A549 (cell line): ENCODE measurements at regions not wholly inside any gene's neighbourhood (a gene's known extent, or its start where the extent isn't known, plus 50 kb on each side); places are given as distances from the start of the nearest gene placed in this dataset.

Experiments
- ATAC-seq, 2 experiments: fragments of 200-7000 bp in 1 of 2; fragments of >200 bp in 1 of 2; cut with Nextera tagmentation in 1 of 2; cut with Tn5 transposase in 1 of 2; 3 replicates each; pipeline versions ENCODE4 v1.8.0 to v1.9.1; 2018 to 2020; ENCODE audit warnings: mild to moderate bottlenecking in 1 of 2, moderate library complexity in 1 of 2
- CTCF ChIA-PET: fragments of 300-600 bp; sonication (Branson Sonifier 250); formaldehyde crosslinking; extraction: SDS; loops from one replicate; lab custom pipeline; 2021; ENCODE audit warnings: antibody characterized with exemption, inconsistent platforms; lab: Yijun Ruan, JAX
- POLR2A ChIA-PET: fragments of 350-600 bp; formaldehyde crosslinking; extraction: SDS; loops from one replicate; lab custom pipeline; 2021; ENCODE audit warnings: antibody characterized with exemption, inconsistent platforms; lab: Yijun Ruan, JAX
- DNase-seq, 2 experiments: peaks; one replicate each; pipeline versions ENCODE4 v3.0.0 to v3.0.0-alpha.2; 2011 to 2016; ENCODE audit warnings: low read depth in 1 of 2, low spot score in 1 of 2
- FAIRE-seq: peaks from 2 replicates; lab custom pipeline; 2011; peaks lifted over from hg19 to GRCh38; lab: Jason Lieb, UNC
- H3K27ac ChIP-seq, 2 experiments: fragments of >200 bp; sonication (Bioruptor Twin); formaldehyde crosslinking; 3 replicates each; pipeline ENCODE4 v1.5.1; 2016 to 2017
- H3K4me1 ChIP-seq: fragments of >200 bp; sonication (Bioruptor Twin); formaldehyde crosslinking; 3 replicates; pipeline ENCODE4 v1.6.1; 2016
- H3K4me2 ChIP-seq: fragments of >200 bp; sonication (Bioruptor Twin); formaldehyde crosslinking; 3 replicates; pipeline ENCODE4 v1.6.1; 2016
- H3K4me3 ChIP-seq: fragments of >200 bp; sonication (Bioruptor Twin); formaldehyde crosslinking; 3 replicates; pipeline ENCODE4 v1.5.1; 2016
- H3K9me3 ChIP-seq: fragments of >200 bp; sonication (Bioruptor Twin); formaldehyde crosslinking; 3 replicates; pipeline ENCODE4 v1.6.1; 2016
- CBX8 ChIP-seq: fragments of 200-600 bp; sonication (generic); IDR thresholded peaks from 2 replicates; pipeline ENCODE4 v1.6.1; 2016
- CHD4 ChIP-seq: fragments of 200-600 bp; sonication (generic); IDR thresholded peaks from 2 replicates; pipeline ENCODE4 v1.6.1; 2016; ENCODE audit warnings: antibody characterized with exemption, mild to moderate bottlenecking, borderline replicate concordance
- EHMT2 ChIP-seq: fragments of 200-600 bp; sonication (generic); IDR thresholded peaks from 2 replicates; pipeline ENCODE4 v1.6.1; 2016; ENCODE audit warnings: antibody characterized with exemption, low read depth, mild to moderate bottlenecking, moderate library complexity
- ESRRA ChIP-seq: fragments of 150-350 bp; IDR thresholded peaks from 2 replicates; pipeline ENCODE4 v1.6.1; 2014; ENCODE audit warnings: mild to moderate bottlenecking, low read length, borderline replicate concordance
- FOSB ChIP-seq: fragments of 250-450 bp; sonication (Bioruptor Pico); IDR thresholded peaks from 2 replicates; pipeline ENCODE4 v1.5.0; 2020; ENCODE audit warnings: mild to moderate bottlenecking, moderate library complexity
- HEYL ChIP-seq: fragments of 250-450 bp; sonication (Bioruptor Pico); IDR thresholded peaks from 2 replicates; pipeline ENCODE4 v1.8.0; 2021; ENCODE audit warnings: mild to moderate bottlenecking, moderate library complexity
- HOXA7 ChIP-seq: fragments of 250-450 bp; sonication (Bioruptor Pico); IDR thresholded peaks from 2 replicates; pipeline ENCODE4 v1.5.0; 2020; ENCODE audit warnings: mild to moderate bottlenecking, moderate library complexity
- JUNB ChIP-seq: fragments of >200 bp; sonication (Bioruptor Twin); formaldehyde crosslinking; IDR thresholded peaks from 2 replicates; pipeline ENCODE4 v1.6.1; 2016
- KDM5A ChIP-seq: fragments of 200-600 bp; sonication (generic); IDR thresholded peaks from 2 replicates; pipeline ENCODE4 v1.6.1; 2016; ENCODE audit warnings: antibody characterized with exemption, mild to moderate bottlenecking
- MAFK ChIP-seq: fragments of 450-650 bp; IDR thresholded peaks from 2 replicates; pipeline ENCODE4 v1.6.1; 2014; ENCODE audit not compliant: partially characterized antibody
- NFE2L2 ChIP-seq: fragments of 150-350 bp; conservative IDR thresholded peaks from 2 replicates; pipeline ENCODE4 v1.6.1; 2014; ENCODE audit warnings: low read length
- NPAS2 ChIP-seq: fragments of 250-450 bp; sonication (Bioruptor Pico); IDR thresholded peaks from 2 replicates; pipeline ENCODE4 v1.8.0; 2022; ENCODE audit warnings: mild to moderate bottlenecking, moderate library complexity, borderline replicate concordance
- NR3C1 ChIP-seq: fragments of >200 bp; sonication (Bioruptor Twin); formaldehyde crosslinking; IDR thresholded peaks from 3 replicates; pipeline ENCODE4 v1.6.1; 2017
- POLR2A ChIP-seq: IDR thresholded peaks from 2 replicates; pipeline ENCODE4 v1.6.1; 2012; ENCODE audit warnings: mild to moderate bottlenecking, low read length
- RARB ChIP-seq: fragments of 250-450 bp; sonication (Bioruptor Pico); IDR thresholded peaks from 2 replicates; pipeline ENCODE4 v1.8.0; 2021; ENCODE audit warnings: mild to moderate bottlenecking, moderate library complexity
- RCOR1 ChIP-seq: fragments of 150-350 bp; IDR thresholded peaks from 2 replicates; pipeline ENCODE4 v1.6.1; 2014; ENCODE audit warnings: antibody characterized with exemption, low read length, low read depth
- RFX5 ChIP-seq: fragments of 450-650 bp; IDR thresholded peaks from 2 replicates; pipeline ENCODE4 v1.7.1; 2014; ENCODE audit warnings: antibody characterized with exemption, mild to moderate bottlenecking, moderate library complexity
- RNF2 ChIP-seq: fragments of 200-600 bp; sonication (generic); IDR thresholded peaks from 2 replicates; pipeline ENCODE4 v1.6.1; 2016; ENCODE audit warnings: low read depth, mild to moderate bottlenecking, antibody characterized with exemption, moderate library complexity, borderline replicate concordance
- SMC3 ChIP-seq: fragments of >200 bp; sonication (Bioruptor Twin); formaldehyde crosslinking; IDR thresholded peaks from 3 replicates; pipeline ENCODE4 v1.6.1; 2018; ENCODE audit warnings: inconsistent platforms
- SREBF2 ChIP-seq: fragments of 450-650 bp; IDR thresholded peaks from 2 replicates; pipeline ENCODE4 v1.6.1; 2014; ENCODE audit warnings: mild to moderate bottlenecking, moderate library complexity
- TFCP2L1 ChIP-seq: fragments of 250-450 bp; sonication (Bioruptor Pico); IDR thresholded peaks from 2 replicates; pipeline ENCODE4 v1.5.0; 2021; ENCODE audit warnings: mild to moderate bottlenecking
- ZC3H11A ChIP-seq: fragments of 450-650 bp; IDR thresholded peaks from 2 replicates; pipeline ENCODE4 v1.6.1; 2014; ENCODE audit warnings: antibody characterized with exemption, mild to moderate bottlenecking
- ZFP36 ChIP-seq: fragments of 450-650 bp; IDR thresholded peaks from 2 replicates; pipeline ENCODE4 v1.6.1; 2014; ENCODE audit warnings: borderline replicate concordance; ENCODE audit not compliant: partially characterized antibody
- WGBS: methylation state at CpG from one replicate; pipeline ENCODE4 v1.1.6; 2017; ENCODE audit errors: missing lambda C conversion rate; 5-methylcytosine and 5-hydroxymethylcytosine counted together
- TF ChIP-seq, protein P1 (sequence below): fragments of >200 bp; sonication (Bioruptor Twin); formaldehyde crosslinking; IDR thresholded peaks from 2 replicates; pipeline ENCODE4 v1.6.1; 2016
- TF ChIP-seq, protein P2 (sequence below): fragments of 150-350 bp; IDR thresholded peaks from 2 replicates; pipeline ENCODE4 v1.6.1; 2014; ENCODE audit warnings: low read depth, mild to moderate bottlenecking, low read length
- TF ChIP-seq, protein P3 (sequence below): fragments of 200-600 bp; sonication (generic); IDR thresholded peaks from 2 replicates; pipeline ENCODE4 v1.6.1; 2016; ENCODE audit warnings: antibody characterized with exemption, mild to moderate bottlenecking, moderate library complexity
- TF ChIP-seq, protein P4 (sequence below): fragments of 250-450 bp; sonication (Bioruptor Pico); IDR thresholded peaks from 2 replicates; pipeline ENCODE4 v1.5.0; 2020; ENCODE audit warnings: low read depth, mild to moderate bottlenecking, moderate library complexity
- TF ChIP-seq, protein P5 (sequence below): IDR thresholded peaks from 2 replicates; pipeline ENCODE4 v1.6.1; 2012
- TF ChIP-seq, protein P6 (sequence below): fragments of 450-650 bp; IDR thresholded peaks from 2 replicates; pipeline ENCODE4 v1.6.1; 2014; ENCODE audit warnings: antibody characterized with exemption

DNA sequence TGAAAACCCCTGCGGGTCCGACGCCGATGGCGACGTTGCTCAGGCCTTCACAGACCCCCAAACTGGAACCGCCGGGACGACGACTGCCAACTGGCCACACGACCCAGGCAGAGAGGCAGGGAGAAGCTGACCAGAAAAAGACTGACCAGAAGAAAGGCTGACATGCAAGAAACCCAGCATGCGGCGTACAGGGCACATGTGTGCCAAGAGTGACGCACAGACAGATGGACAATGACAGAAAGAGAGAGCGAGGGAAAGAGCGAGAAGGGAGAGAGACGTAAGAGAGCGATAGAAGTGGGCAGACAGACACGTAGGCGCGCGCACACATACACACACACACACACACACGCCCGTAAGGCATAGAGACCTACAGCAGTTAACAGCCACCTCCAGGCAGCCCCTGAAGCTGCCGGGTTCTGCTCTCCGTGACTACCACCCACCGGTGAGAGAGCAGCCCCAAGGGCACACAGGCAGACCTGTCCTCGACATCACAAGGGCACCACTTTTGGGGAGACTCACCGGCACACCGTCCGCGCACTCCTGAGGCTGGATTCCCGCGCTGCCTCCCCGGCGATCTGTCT is 67.2 kb upstream of the ZNF527 start:
- Histone ChIP-seq H3K4me1 (no peaks in the 10 kb centered on the region), H3K4me3 (no peak overlapping the region), H3K9me3 (peaks cover 46% of the 10 kb centered on the region), H3K27ac (no peak overlapping the region), H3K4me2 (no peak overlapping the region)
- FAIRE-seq = no peak
- DNase-seq = no peak
- no peak for ATAC-seq
- 75% methylated on average over 36 of the region's 36 CpGs for WGBS
- ChIA-PET CTCF (interaction anchor here (0.7 kb wide), 1 partner anchor 63 kb away, joined by 3 read pairs; no protein-coding TSS in a partner anchor), POLR2A (no interaction called here)
- TF ChIP-seq, protein P1, sequence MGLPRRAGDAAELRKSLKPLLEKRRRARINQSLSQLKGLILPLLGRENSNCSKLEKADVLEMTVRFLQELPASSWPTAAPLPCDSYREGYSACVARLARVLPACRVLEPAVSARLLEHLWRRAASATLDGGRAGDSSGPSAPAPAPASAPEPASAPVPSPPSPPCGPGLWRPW = no peak
- no peak for TF ChIP-seq ESRRA
- TF ChIP-seq, protein P2, sequence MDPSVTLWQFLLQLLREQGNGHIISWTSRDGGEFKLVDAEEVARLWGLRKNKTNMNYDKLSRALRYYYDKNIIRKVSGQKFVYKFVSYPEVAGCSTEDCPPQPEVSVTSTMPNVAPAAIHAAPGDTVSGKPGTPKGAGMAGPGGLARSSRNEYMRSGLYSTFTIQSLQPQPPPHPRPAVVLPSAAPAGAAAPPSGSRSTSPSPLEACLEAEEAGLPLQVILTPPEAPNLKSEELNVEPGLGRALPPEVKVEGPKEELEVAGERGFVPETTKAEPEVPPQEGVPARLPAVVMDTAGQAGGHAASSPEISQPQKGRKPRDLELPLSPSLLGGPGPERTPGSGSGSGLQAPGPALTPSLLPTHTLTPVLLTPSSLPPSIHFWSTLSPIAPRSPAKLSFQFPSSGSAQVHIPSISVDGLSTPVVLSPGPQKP = no peak
- TF ChIP-seq RCOR1 = no peak
- no peak for TF ChIP-seq KDM5A
- TF ChIP-seq MAFK = no peak
- no peak for TF ChIP-seq ZFP36
- TF ChIP-seq, protein P3, sequence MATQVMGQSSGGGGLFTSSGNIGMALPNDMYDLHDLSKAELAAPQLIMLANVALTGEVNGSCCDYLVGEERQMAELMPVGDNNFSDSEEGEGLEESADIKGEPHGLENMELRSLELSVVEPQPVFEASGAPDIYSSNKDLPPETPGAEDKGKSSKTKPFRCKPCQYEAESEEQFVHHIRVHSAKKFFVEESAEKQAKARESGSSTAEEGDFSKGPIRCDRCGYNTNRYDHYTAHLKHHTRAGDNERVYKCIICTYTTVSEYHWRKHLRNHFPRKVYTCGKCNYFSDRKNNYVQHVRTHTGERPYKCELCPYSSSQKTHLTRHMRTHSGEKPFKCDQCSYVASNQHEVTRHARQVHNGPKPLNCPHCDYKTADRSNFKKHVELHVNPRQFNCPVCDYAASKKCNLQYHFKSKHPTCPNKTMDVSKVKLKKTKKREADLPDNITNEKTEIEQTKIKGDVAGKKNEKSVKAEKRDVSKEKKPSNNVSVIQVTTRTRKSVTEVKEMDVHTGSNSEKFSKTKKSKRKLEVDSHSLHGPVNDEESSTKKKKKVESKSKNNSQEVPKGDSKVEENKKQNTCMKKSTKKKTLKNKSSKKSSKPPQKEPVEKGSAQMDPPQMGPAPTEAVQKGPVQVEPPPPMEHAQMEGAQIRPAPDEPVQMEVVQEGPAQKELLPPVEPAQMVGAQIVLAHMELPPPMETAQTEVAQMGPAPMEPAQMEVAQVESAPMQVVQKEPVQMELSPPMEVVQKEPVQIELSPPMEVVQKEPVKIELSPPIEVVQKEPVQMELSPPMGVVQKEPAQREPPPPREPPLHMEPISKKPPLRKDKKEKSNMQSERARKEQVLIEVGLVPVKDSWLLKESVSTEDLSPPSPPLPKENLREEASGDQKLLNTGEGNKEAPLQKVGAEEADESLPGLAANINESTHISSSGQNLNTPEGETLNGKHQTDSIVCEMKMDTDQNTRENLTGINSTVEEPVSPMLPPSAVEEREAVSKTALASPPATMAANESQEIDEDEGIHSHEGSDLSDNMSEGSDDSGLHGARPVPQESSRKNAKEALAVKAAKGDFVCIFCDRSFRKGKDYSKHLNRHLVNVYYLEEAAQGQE = no peak
- no peak for TF ChIP-seq HEYL
- no peak for TF ChIP-seq RFX5
- no peak for TF ChIP-seq NFE2L2
- TF ChIP-seq, protein P4, sequence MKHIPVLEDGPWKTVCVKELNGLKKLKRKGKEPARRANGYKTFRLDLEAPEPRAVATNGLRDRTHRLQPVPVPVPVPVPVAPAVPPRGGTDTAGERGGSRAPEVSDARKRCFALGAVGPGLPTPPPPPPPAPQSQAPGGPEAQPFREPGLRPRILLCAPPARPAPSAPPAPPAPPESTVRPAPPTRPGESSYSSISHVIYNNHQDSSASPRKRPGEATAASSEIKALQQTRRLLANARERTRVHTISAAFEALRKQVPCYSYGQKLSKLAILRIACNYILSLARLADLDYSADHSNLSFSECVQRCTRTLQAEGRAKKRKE = no peak
- no peak for TF ChIP-seq EHMT2
- TF ChIP-seq JUNB = no peak
- no peak for TF ChIP-seq NR3C1
- TF ChIP-seq, protein P5, sequence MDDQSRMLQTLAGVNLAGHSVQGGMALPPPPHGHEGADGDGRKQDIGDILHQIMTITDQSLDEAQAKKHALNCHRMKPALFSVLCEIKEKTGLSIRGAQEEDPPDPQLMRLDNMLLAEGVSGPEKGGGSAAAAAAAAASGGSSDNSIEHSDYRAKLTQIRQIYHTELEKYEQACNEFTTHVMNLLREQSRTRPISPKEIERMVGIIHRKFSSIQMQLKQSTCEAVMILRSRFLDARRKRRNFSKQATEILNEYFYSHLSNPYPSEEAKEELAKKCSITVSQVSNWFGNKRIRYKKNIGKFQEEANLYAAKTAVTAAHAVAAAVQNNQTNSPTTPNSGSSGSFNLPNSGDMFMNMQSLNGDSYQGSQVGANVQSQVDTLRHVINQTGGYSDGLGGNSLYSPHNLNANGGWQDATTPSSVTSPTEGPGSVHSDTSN = no peak
- no peak for TF ChIP-seq RNF2
- TF ChIP-seq ZC3H11A = no peak
- TF ChIP-seq SMC3 = no peak

DNA sequence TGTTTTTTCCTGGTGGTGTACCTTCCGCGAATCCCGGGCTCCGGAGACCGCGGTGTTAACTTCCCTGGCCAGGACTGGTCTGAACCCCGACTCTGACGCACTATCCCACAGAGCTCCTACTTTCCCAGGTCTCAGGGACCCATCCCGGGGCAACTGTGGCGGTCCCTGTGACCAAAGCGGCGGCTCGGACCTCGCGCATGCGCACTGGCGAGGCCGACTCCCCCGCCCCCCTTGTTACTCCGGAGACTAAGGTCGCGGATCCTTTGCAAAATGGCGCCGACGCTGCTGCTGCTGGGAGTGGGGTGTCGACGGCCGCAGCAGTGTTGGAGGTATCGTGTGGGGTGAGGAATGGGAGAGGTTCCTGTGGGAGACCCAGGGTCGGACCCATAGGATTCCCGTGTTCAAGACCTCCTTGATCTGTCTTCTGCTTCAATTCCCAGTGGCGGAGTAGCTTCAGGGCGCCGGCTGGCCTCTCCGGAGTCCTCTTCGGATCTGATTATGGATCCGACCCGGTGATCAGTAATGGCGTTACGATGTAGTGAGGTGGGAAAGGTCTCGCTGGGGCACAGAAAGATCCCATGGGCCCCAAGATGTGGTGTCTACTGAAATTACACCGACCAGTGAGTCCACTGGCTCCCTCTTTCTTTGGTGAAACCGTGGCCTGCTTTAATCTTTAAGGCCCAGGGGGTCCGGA is 66.6 kb upstream of the ZNF527 start:
- DNase-seq (no peak), FAIRE-seq (no peak)
- no peak overlapping the region for H3K4me2 ChIP-seq
- 62% methylated on average over 44 of the region's 44 CpGs for WGBS
- H3K4me1 ChIP-seq = no peaks in the 10 kb centered on the region
- TF ChIP-seq NPAS2 (CRISPR knock-in tag) = no peak
- TF ChIP-seq NFE2L2 = no peak
- TF ChIP-seq NR3C1 = no peak
- no peak for TF ChIP-seq RARB (CRISPR knock-in tag)
- TF ChIP-seq POLR2A = no peak
- no peak for TF ChIP-seq CBX8
- no peak for TF ChIP-seq SREBF2
- no peak for TF ChIP-seq CHD4
- no peak for TF ChIP-seq ZC3H11A
- no peak for TF ChIP-seq FOSB (CRISPR knock-in tag)
- TF ChIP-seq, protein P5 = no peak
- no peak for TF ChIP-seq HOXA7 (CRISPR knock-in tag)
- TF ChIP-seq TFCP2L1 (CRISPR knock-in tag) = no peak
- TF ChIP-seq, protein P6, sequence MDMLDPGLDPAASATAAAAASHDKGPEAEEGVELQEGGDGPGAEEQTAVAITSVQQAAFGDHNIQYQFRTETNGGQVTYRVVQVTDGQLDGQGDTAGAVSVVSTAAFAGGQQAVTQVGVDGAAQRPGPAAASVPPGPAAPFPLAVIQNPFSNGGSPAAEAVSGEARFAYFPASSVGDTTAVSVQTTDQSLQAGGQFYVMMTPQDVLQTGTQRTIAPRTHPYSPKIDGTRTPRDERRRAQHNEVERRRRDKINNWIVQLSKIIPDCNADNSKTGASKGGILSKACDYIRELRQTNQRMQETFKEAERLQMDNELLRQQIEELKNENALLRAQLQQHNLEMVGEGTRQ = no peak
- TF ChIP-seq, all 56 proteins: peak for 0
- Histone ChIP-seq H3K27ac (no peak overlapping the region), H3K4me3 (no peak overlapping the region), H3K9me3 (peaks cover 53% of the 10 kb centered on the region)
- ATAC-seq = no peak
- CTCF ChIA-PET = interaction anchor here (0.7 kb wide), 1 partner anchor 62 kb away, joined by 3 read pairs; no protein-coding TSS in a partner anchor
- POLR2A ChIA-PET = no interaction called here
